ENCODE measurements at regions not wholly inside any gene's neighbourhood (a gene's known extent, or its start where the extent isn't known, plus 50 kb on each side); places are given as distances from the start of the nearest gene placed in this dataset.

DNA sequence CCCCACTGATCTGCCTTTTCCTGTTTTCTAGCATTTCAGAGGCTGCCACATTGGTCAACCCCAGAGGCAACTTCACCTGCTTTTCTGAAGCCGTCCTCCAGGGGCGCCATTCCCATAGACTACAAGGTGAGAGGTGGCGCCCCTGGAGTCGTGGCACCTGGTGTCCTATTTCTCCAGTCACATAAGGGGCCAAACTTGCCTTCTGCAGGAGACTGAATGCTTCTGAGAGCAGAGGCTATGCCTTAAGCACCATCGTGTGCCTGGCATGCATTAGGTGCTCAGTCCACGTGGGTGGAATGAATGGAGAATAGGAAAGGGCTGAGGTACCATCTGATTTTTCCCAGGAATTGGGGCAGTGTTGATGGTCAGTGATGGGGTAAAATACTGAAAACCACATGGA, 164.8 kb downstream of the HAPSTR1 start:
- no peak for DNase-seq

DNA sequence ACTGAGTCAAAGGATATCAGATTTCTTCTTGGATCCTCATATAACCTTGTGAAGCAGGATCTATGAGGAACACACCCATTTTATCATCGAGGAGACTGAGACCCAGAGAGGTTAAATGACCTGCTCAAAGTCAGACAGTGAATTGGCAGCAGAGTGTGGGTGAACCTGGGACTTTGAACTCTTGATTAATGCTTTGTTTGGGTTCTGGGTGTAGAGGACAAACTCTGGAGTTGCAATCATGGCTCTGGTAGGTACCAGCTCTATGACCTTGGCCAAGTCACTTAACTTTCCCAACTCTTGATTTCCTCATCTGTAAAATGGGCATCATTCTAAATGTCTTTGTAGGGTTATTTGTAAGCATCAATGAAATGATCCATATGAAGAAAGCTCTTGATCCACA, 166.4 kb downstream of the HAPSTR1 start:
- no peak for DNase-seq

- DNase-seq = no peak
Observed at GRCh38 chr16:9258423-9259051, 167.1 kb downstream of the HAPSTR1 start.

GRCh38 chr16:9259914-9260608, 168.6 kb downstream of the HAPSTR1 start:
- no peak for DNase-seq

- no peak for DNase-seq
Observed at GRCh38 chr16:9260666-9261065, 169.2 kb downstream of the HAPSTR1 start.

DNA sequence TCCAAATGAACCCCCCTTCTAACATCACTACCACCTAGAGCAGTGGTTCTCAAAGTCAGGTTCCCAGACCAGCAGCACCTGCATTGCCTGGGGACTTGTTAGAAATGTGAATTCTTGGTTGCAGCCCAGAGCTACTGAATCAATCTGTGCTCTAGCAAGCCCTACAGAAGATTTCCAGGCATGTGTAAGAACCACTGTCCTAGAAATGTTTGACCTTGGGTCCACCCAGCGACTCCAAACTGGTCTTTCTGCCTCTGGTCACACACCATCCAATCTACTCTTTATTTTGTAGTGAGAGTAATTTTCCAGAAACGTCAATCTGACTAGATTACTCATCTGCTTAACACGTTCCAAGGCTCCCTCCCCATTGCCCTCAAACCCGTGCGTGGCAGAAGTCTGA, 169.9 kb downstream of the HAPSTR1 start:
- DNase-seq = no peak

- DNase-seq = no peak
Observed at GRCh38 chr16:9262941-9263715, 171.7 kb downstream of the HAPSTR1 start.

DNA sequence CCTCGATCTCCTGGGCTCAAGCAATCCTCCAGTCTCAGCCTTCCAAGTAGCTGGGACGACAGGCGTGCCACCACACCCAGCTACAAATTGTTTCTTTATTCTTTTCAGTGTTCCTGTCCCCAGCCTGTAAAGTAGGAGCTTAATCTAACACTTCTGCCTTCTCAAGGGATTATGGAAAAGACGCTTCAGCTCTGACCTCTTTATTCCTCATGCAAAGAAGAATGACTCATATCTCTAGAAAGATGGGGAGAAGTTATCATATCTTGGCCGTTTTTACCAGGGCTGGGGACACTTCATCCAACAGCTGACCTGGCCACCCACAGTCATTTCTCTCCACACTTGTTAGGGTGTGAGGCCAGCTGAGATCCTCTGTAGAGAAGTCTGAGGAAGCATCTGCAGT, 172.6 kb downstream of the HAPSTR1 start:
- no peak for DNase-seq

GRCh38 chr16:9268446-9268845, 177.0 kb downstream of the HAPSTR1 start:
- no peak for DNase-seq

GRCh38 chr16:9270424-9270823, 179.0 kb downstream of the HAPSTR1 start:
- DNase-seq = no peak

- DNase-seq = no peak
Observed at GRCh38 chr16:9270941-9271340, 179.5 kb downstream of the HAPSTR1 start.

- DNase-seq = no peak
Observed at GRCh38 chr16:9271841-9272240, 180.4 kb downstream of the HAPSTR1 start.

DNA sequence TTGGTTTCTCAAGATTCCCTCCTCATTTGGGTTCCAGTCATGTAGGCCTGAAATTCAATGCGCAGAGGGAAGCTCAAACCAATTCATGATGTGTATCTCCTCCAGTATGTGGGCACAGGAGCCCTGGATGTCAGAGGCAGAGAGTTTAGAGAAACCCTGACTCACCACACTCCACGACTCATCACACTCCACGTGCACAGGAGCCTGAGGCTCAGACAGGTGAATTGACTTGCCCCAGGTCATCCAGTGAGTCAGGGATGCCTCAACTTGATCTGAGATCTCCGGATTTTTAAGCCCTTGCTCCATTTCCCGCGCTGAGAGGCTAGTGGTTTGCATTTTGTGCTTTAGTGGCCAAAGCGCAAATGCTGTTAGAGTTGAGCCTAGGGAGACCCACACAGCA, 183.9 kb downstream of the HAPSTR1 start:
- no peak for DNase-seq

DNA sequence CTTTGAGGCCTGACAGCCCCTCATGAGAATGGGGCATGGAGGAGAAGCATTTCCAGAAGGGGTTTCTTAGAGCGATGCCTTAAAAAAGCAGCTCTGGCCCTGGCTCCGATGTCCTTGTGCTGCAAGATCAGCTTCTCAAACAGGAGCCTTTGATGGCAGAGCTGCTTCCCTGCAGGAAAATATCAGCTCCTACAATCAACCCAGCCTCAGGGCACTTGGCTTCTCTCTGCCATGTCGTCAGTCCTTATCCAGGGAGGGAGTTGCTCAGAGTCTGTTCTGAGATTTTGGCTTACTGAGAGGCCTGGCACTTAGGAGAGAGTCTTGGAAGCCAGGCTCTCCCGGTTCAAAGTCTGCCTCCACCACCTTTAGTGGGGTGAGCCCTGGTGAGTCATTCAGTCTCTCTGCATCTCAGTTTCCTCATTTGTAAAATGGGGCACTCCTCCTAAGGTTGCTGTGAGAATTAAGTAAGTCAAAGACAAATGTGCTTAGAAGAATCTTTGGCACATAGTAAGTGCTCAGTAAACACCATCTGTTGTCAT, 184.4 kb downstream of the HAPSTR1 start:
- no peak for DNase-seq

DNA sequence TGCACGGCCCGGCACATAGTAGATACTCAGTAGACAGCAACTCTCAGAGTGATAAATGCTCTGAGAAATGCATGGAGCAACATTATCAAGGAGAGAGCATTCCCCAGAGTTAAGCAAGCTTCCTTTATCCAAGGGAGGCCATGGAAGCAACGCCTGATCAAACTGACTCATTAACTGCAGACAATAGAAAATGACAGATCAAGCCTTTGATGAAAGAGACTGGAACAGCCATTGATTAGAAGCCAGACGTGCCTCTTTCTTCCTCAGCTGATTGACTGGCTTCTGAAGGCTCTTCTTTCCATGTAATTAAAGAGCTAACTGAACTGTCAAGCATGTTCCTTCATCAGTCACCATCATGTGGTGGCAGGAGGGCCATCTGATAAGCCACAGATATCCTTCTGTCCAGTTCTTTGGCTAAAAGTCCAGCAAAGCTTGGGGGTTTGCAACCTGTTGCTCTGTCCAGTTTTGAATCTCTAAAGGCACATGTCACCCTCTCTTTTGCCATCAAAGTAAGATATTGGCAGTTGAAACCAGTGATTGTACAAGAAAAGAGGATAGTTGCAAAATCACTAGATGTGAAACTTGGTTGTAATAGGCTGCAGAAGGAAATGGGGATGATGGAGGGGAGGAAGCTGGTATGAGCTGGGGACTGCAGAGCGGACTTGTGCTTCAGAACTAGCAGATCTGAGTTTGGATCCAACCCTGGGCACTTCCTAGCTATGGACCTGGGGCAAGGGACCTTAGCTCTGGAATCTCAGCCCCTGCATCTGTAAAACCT, 188.0 kb downstream of the HAPSTR1 start:
- no peak for DNase-seq

GRCh38 chr16:9280069-9280466, 188.6 kb downstream of the HAPSTR1 start:
- no peak for DNase-seq

DNA sequence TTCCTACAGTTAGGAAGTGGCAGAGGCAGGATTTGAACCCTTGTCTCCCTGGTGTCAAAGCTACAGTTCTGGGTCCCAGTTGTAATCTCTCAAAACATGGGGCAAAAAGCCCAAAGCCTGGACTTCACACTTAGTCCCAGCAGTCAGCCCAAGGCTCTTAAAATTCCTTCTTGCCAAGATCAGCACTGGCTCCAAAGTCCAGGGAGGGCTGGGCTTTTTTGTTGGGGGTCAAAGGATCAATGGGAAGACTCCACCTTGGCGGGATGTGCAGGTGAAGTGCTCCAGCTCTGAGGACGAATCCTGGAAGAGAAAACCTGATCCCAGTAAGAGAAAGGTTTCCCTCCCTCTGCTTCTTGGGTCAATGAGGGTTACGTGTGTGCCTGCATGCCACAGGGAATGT, 195.5 kb downstream of the HAPSTR1 start:
- DNase-seq = no peak

GRCh38 chr16:9296271-9296590, 204.8 kb downstream of the HAPSTR1 start:
- no peak for DNase-seq

- no peak for DNase-seq
Observed at GRCh38 chr16:9297437-9298113, 206.1 kb downstream of the HAPSTR1 start.

GRCh38 chr16:9300252-9300651, 208.8 kb downstream of the HAPSTR1 start:
- no peak for DNase-seq

- DNase-seq = no peak
Observed at GRCh38 chr16:9302072-9302471, 210.6 kb downstream of the HAPSTR1 start.

DNA sequence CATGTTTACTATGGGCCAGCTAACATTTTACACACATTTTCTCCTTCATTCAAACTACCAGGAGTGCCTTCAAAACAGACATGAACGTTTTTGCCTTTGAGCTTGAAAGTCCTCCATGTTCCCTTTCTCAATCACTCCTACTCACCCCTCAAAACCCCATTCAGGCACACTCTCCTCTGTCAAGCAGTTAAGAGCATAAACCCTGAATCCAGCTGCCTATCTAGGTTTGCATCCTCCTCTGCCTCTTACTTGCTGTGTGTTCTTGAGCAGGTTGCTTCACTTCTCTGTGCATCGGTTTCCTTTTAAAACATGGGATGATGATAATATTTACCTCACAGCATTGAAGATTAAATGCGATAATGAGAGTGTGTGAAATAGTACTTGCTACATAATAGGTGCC, 215.3 kb downstream of the HAPSTR1 start:
- DNase-seq = no peak

- DNase-seq = no peak
Observed at GRCh38 chr16:9307446-9307845, 216.0 kb downstream of the HAPSTR1 start.

Measured in left hindlimb (tissue), 1 donor.